ENCODE measurements at regions not wholly inside any gene's neighbourhood (a gene's known extent, or its start where the extent isn't known, plus 50 kb on each side); places are given as distances from the start of the nearest gene placed in this dataset.
"Not testable (repeated sequence)": the region's sequence is repeated elsewhere in the genome, so short reads cannot be mapped to it uniquely, and the experiment has no call there.

DNA sequence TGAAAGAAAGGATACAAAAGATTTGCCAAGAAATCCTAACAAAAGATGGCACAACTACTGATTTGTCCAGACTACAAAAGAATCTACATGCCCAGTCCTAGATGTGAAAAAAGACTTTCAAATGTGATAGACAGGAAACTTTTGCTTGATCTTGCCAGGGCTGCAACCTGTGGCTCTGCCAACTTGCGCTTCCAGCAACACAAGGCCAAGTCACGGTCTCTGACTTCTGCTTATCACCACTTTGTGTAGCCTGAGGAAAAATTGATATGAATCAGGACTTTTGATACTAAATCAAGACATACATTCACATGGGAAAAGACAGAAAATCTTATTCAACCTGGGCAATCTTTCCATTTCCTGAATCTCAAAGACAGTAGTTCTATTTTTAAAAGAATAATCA is 366.0 kb downstream of the RAB38 start:
- no peak overlapping the region for H3K4me3 Mint-ChIP-seq
- no peaks in the 10 kb centered on the region for H3K4me1 Mint-ChIP-seq (ENCODE audit: low read depth)
- no peaks in the 10 kb centered on the region for H3K36me3 Mint-ChIP-seq (ENCODE audit: low read depth)
- no peaks in the 10 kb centered on the region for H3K27me3 Mint-ChIP-seq
- no peak overlapping the region for H3K27ac Mint-ChIP-seq
- DNase-seq = no peak
- no peaks in the 10 kb centered on the region for H3K9me3 Mint-ChIP-seq

DNA sequence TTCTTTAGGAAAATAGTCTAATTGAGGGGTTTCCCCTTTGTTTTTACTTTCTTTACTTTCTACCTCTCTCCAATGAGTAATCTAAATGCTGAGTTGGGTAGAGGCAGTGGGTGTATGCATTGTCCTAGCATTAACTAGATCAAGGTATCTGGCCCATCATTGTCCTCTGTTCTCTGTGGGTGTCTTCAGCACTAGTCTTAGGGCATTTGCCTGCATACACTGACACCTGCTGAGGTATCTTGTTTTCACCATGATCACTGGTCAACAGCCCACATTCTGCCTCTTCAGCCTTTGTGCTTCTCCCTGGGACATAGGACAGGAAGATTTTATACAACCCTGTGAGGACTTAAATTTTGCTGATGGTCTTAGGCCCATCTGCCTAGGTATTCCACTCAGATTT is 371.1 kb downstream of the RAB38 start:
- H3K27me3 Mint-ChIP-seq = no peaks in the 10 kb centered on the region
- H3K9me3 Mint-ChIP-seq = no peaks in the 10 kb centered on the region
- H3K27ac Mint-ChIP-seq = no peak overlapping the region

DNA sequence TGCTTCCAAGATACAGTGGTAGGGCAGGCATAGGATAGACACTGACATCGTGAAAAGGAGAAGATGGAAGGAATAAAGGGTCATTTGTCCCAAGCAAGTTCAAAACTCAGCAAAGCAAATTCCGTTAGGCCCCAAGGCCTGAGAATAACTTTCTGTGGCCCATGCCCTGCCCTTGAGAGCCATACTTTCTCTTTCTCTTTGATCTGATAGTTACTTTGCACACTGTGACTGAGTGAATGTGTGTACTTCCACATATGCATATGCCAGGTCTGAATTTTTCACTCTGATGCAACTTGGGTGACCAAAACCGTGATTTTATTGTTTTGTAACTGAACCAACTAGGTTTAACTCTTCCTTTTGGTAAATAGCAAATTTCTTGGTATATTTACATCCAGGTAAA is 371.5 kb downstream of the RAB38 start:
- Mint-ChIP-seq H3K27me3 (no peaks in the 10 kb centered on the region), H3K4me1 (ENCODE audit: low read depth) (no peaks in the 10 kb centered on the region), H3K27ac (no peak overlapping the region), H3K36me3 (ENCODE audit: low read depth) (no peaks in the 10 kb centered on the region), H3K4me3 (no peak overlapping the region), H3K9me3 (no peaks in the 10 kb centered on the region)
- no peak for DNase-seq

More for the DNA sequence above, 371.1 kb downstream of the RAB38 start:
- no peaks in the 10 kb centered on the region for H3K36me3 Mint-ChIP-seq (ENCODE audit: low read depth)
- no peaks in the 10 kb centered on the region for H3K4me1 Mint-ChIP-seq (ENCODE audit: low read depth)
- H3K4me3 Mint-ChIP-seq = no peak overlapping the region
- DNase-seq = no peak

- not testable (repeated sequence) for H3K4me1 Mint-ChIP-seq (ENCODE audit: low read depth); H3K27ac Mint-ChIP-seq; H3K27me3 Mint-ChIP-seq; H3K36me3 Mint-ChIP-seq (ENCODE audit: low read depth); H3K9me3 Mint-ChIP-seq; H3K4me3 Mint-ChIP-seq; DNase-seq
These were observed 390.4 kb downstream of the RAB38 start for GRCh38 chr11:87784862-87785261.

- H3K9me3 Mint-ChIP-seq = peaks cover 2% of the 10 kb centered on the region
- no peaks in the 10 kb centered on the region for H3K4me1 Mint-ChIP-seq (ENCODE audit: low read depth)
- DNase-seq = no peak
- no peaks in the 10 kb centered on the region for H3K36me3 Mint-ChIP-seq (ENCODE audit: low read depth)
- no peak overlapping the region for H3K27ac Mint-ChIP-seq
- no peaks in the 10 kb centered on the region for H3K27me3 Mint-ChIP-seq
- H3K4me3 Mint-ChIP-seq = no peak overlapping the region
These were observed 395.2 kb downstream of the RAB38 start for GRCh38 chr11:87780068-87780413.

- Mint-ChIP-seq H3K27me3 (no peaks in the 10 kb centered on the region), H3K9me3 (peaks cover 2% of the 10 kb centered on the region), H3K4me1 (ENCODE audit: low read depth) (no peaks in the 10 kb centered on the region), H3K4me3 (no peak overlapping the region), H3K36me3 (ENCODE audit: low read depth) (no peaks in the 10 kb centered on the region), H3K27ac (no peak overlapping the region)
- no peak for DNase-seq
These were observed 395.8 kb downstream of the RAB38 start for GRCh38 chr11:87779276-87780067.

- Mint-ChIP-seq H3K4me3 (no peak overlapping the region), H3K36me3 (ENCODE audit: low read depth) (no peaks in the 10 kb centered on the region), H3K27me3 (no peaks in the 10 kb centered on the region), H3K9me3 (no peaks in the 10 kb centered on the region), H3K27ac (no peak overlapping the region), H3K4me1 (ENCODE audit: low read depth) (no peaks in the 10 kb centered on the region)
- no peak for DNase-seq
These were observed 396.9 kb downstream of the RAB38 start for GRCh38 chr11:87778357-87778756.

DNA sequence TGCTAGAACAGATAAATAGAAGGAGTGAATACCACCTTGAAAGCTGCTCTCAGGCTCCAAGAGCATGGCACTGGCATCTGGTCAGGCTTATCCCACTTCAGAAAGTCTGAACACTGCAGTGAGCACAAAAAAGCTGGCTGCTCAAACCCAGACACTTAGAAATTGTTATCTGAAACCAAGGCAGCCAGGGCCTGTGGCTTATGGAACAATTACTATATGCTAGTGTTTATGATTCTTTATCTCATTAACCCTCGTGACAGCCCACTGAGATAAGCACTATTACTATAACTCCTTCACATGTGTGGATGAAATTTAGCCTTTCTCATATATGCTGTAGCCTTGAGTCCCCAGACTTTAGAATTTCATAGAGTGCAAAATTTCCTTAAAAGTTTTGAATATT is 400.2 kb downstream of the RAB38 start:
- no peak for DNase-seq
- H3K36me3 Mint-ChIP-seq (ENCODE audit: low read depth) = no peaks in the 10 kb centered on the region
- H3K27ac Mint-ChIP-seq = no peak overlapping the region
- no peaks in the 10 kb centered on the region for H3K27me3 Mint-ChIP-seq
- H3K4me1 Mint-ChIP-seq (ENCODE audit: low read depth) = no peaks in the 10 kb centered on the region
- H3K9me3 Mint-ChIP-seq = no peaks in the 10 kb centered on the region
- no peak overlapping the region for H3K4me3 Mint-ChIP-seq

- Mint-ChIP-seq H3K27ac (no peak overlapping the region), H3K4me1 (ENCODE audit: low read depth) (no peaks in the 10 kb centered on the region), H3K36me3 (ENCODE audit: low read depth) (no peaks in the 10 kb centered on the region), H3K27me3 (no peaks in the 10 kb centered on the region), H3K9me3 (no peaks in the 10 kb centered on the region), H3K4me3 (no peak overlapping the region)
- DNase-seq = no peak
These were observed 405.6 kb downstream of the RAB38 start for GRCh38 chr11:87769661-87770060.

GRCh38 chr11:87767615-87768014 is 407.6 kb downstream of the RAB38 start:
- Mint-ChIP-seq H3K4me1 (ENCODE audit: low read depth) (no peaks in the 10 kb centered on the region), H3K4me3 (no peak overlapping the region), H3K9me3 (peaks cover 5% of the 10 kb centered on the region), H3K27me3 (no peaks in the 10 kb centered on the region), H3K36me3 (ENCODE audit: low read depth) (no peaks in the 10 kb centered on the region), H3K27ac (no peak overlapping the region)
- DNase-seq = no peak

DNA sequence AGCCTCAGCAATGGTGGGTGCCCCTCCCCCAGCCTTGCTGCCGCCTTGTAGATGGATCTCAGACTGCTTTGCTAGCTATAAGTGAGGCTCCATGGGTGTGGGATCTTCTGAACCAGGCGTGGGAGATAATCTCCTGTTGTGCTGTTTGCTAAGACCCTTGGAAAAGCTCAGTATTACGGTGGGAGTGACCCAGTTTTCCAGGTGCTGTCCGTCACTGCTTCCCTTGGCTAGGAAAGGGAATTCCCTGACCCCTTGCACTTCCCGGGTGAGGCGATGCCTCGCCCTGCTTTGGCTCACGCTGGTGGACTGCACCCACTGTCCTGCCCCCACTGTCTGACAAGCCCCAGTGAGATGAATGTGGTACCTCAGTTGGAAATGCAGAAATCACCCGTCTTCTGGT is 411.2 kb downstream of the RAB38 start:
- H3K36me3 Mint-ChIP-seq (ENCODE audit: low read depth); DNase-seq; H3K4me1 Mint-ChIP-seq (ENCODE audit: low read depth); H3K27me3 Mint-ChIP-seq; H3K27ac Mint-ChIP-seq; H3K9me3 Mint-ChIP-seq; H3K4me3 Mint-ChIP-seq: not testable (repeated sequence)

- no peaks in the 10 kb centered on the region for H3K4me1 Mint-ChIP-seq (ENCODE audit: low read depth)
- H3K4me3 Mint-ChIP-seq = no peak overlapping the region
- no peak for DNase-seq
- no peak overlapping the region for H3K27ac Mint-ChIP-seq
- H3K9me3 Mint-ChIP-seq = peaks cover 3% of the 10 kb centered on the region
- no peaks in the 10 kb centered on the region for H3K36me3 Mint-ChIP-seq (ENCODE audit: low read depth)
- H3K27me3 Mint-ChIP-seq = no peaks in the 10 kb centered on the region
These were observed 420.6 kb downstream of the RAB38 start for GRCh38 chr11:87754685-87755084.

GRCh38 chr11:87753143-87753542 is 422.1 kb downstream of the RAB38 start:
- DNase-seq = no peak
- H3K27me3 Mint-ChIP-seq = no peaks in the 10 kb centered on the region
- no peaks in the 10 kb centered on the region for H3K4me1 Mint-ChIP-seq (ENCODE audit: low read depth)
- H3K4me3 Mint-ChIP-seq = no peak overlapping the region
- peaks cover 3% of the 10 kb centered on the region for H3K9me3 Mint-ChIP-seq
- no peaks in the 10 kb centered on the region for H3K36me3 Mint-ChIP-seq (ENCODE audit: low read depth)
- H3K27ac Mint-ChIP-seq = no peak overlapping the region

- no peaks in the 10 kb centered on the region for H3K4me1 Mint-ChIP-seq (ENCODE audit: low read depth)
- DNase-seq = no peak
- H3K27ac Mint-ChIP-seq = no peak overlapping the region
- H3K27me3 Mint-ChIP-seq = no peaks in the 10 kb centered on the region
- no peak overlapping the region for H3K4me3 Mint-ChIP-seq
- H3K36me3 Mint-ChIP-seq (ENCODE audit: low read depth) = no peaks in the 10 kb centered on the region
- H3K9me3 Mint-ChIP-seq = no peaks in the 10 kb centered on the region
These were observed 432.2 kb downstream of the RAB38 start for GRCh38 chr11:87743007-87743406.

- Mint-ChIP-seq H3K27me3 (no peaks in the 10 kb centered on the region), H3K36me3 (ENCODE audit: low read depth) (no peaks in the 10 kb centered on the region), H3K4me3 (no peak overlapping the region), H3K4me1 (ENCODE audit: low read depth) (no peaks in the 10 kb centered on the region), H3K9me3 (no peaks in the 10 kb centered on the region), H3K27ac (no peak overlapping the region)
- no peak for DNase-seq
These were observed 434.3 kb downstream of the RAB38 start for GRCh38 chr11:87740968-87741367.

DNA sequence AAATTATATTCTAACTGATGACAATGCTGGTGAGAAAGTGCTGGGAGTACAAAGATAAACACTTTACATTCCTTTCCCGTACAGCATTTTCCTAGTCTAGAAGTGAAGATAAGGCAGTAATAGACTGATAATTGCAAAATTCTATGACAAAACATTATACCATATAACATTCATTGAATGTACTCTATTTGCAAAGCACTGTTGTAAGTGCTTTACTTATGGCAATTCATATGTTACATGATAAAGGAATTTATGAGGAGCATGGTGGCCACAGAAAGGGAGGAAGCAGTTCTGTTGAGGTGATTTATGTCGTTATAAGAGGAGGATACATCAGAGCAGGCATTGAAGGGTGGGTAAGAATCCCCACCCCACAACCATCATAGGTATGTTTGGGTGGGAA is 434.8 kb downstream of the RAB38 start:
- Mint-ChIP-seq H3K4me3 (no peak overlapping the region), H3K4me1 (ENCODE audit: low read depth) (no peaks in the 10 kb centered on the region), H3K9me3 (no peaks in the 10 kb centered on the region), H3K27ac (no peak overlapping the region), H3K27me3 (no peaks in the 10 kb centered on the region), H3K36me3 (ENCODE audit: low read depth) (no peaks in the 10 kb centered on the region)
- DNase-seq = no peak

Data from activated T-cell treated with anti-CD3 and anti-CD28 coated beads, Interleukin-2, amount 50 U/mL, for 24 hours (primary cell).